IMR-90 (cell line): ENCODE measurements at regions not wholly inside any gene's neighbourhood (a gene's known extent, or its start where the extent isn't known, plus 50 kb on each side); places are given as distances from the start of the nearest gene placed in this dataset.

ENCODE experiments used
- CEBPB ChIP-seq: IDR thresholded peaks from 2 replicates; pipeline ENCODE4 v1.6.1; 2012; ENCODE audit warnings: low read depth, low read length, improper control_type of control experiment
- CHD1 ChIP-seq: IDR thresholded peaks from 2 replicates; pipeline ENCODE4 v1.6.1; 2012; ENCODE audit warnings: low read depth, low read length, improper control_type of control experiment
- FOS ChIP-seq: fragments of 150-350 bp; IDR thresholded peaks from 2 replicates; pipeline ENCODE4 v1.6.1; 2016; ENCODE audit warnings: low read depth, low read length
- MXI1 ChIP-seq: IDR thresholded peaks from 2 replicates; pipeline ENCODE4 v1.6.1; 2012; ENCODE audit warnings: low read depth, mild to moderate bottlenecking, low read length, moderate library complexity, borderline replicate concordance
- POLR2A ChIP-seq: IDR thresholded peaks from 2 replicates; pipeline ENCODE4 v1.6.1; 2012; ENCODE audit warnings: mild to moderate bottlenecking, low read depth, low read length
- RAD21 ChIP-seq: IDR thresholded peaks from 2 replicates; pipeline ENCODE4 v1.6.1; 2012; ENCODE audit warnings: low read length, improper control_type of control experiment
- RCOR1 ChIP-seq: IDR thresholded peaks from 2 replicates; pipeline ENCODE4 v1.6.1; 2012; ENCODE audit warnings: mild to moderate bottlenecking, low read length, improper control_type of control experiment; ENCODE audit not compliant: insufficient replicate concordance
- RFX5 ChIP-seq: IDR thresholded peaks from 2 replicates; pipeline ENCODE4 v1.8.0; 2012; ENCODE audit warnings: low read depth, mild to moderate bottlenecking, low read length, moderate library complexity
- SMC3 ChIP-seq: fragments of 150-350 bp; IDR thresholded peaks from 2 replicates; pipeline ENCODE4 v1.6.1; 2016; ENCODE audit warnings: low read depth, mild to moderate bottlenecking, antibody characterized with exemption, low read length, moderate library complexity
- TF ChIP-seq, protein P1 (sequence below): conservative IDR thresholded peaks from 2 replicates; pipeline ENCODE4 v1.5.1; 2012; ENCODE audit warnings: mild to moderate bottlenecking, low read depth, low read length, improper control_type of control experiment
- TF ChIP-seq, protein P2 (sequence below): fragments of 150-350 bp; IDR thresholded peaks from 2 replicates; pipeline ENCODE4 v1.6.1; 2017; ENCODE audit warnings: mild to moderate bottlenecking, antibody characterized with exemption, low read length, low read depth
- TF ChIP-seq, protein P3 (sequence below): fragments of 150-350 bp; IDR thresholded peaks from 2 replicates; pipeline ENCODE4 v1.6.1; 2016; ENCODE audit warnings: low read depth, mild to moderate bottlenecking, low read length, moderate library complexity, borderline replicate concordance

DNA sequence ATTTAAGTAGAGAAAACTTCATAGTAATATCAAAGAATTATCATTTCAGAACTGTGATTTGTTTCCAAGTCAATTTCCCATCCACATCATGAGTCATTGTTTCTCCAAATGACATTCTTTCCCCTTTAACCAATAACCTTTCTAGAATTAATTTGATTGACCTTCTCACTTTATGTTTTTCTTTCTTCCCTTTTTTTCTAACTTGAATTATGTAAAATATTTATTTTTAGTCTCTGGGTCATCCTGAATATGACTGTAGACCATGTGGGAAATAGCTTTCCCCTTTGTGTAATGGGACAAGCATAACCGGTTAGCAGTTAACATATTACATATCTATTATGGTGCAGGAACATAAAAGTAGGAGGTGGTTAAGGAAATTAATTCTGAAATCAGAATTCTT, 291.1 kb downstream of the GJA1 start:
- TF ChIP-seq, protein P1, sequence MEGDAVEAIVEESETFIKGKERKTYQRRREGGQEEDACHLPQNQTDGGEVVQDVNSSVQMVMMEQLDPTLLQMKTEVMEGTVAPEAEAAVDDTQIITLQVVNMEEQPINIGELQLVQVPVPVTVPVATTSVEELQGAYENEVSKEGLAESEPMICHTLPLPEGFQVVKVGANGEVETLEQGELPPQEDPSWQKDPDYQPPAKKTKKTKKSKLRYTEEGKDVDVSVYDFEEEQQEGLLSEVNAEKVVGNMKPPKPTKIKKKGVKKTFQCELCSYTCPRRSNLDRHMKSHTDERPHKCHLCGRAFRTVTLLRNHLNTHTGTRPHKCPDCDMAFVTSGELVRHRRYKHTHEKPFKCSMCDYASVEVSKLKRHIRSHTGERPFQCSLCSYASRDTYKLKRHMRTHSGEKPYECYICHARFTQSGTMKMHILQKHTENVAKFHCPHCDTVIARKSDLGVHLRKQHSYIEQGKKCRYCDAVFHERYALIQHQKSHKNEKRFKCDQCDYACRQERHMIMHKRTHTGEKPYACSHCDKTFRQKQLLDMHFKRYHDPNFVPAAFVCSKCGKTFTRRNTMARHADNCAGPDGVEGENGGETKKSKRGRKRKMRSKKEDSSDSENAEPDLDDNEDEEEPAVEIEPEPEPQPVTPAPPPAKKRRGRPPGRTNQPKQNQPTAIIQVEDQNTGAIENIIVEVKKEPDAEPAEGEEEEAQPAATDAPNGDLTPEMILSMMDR: no peak
- TF ChIP-seq, protein P2, sequence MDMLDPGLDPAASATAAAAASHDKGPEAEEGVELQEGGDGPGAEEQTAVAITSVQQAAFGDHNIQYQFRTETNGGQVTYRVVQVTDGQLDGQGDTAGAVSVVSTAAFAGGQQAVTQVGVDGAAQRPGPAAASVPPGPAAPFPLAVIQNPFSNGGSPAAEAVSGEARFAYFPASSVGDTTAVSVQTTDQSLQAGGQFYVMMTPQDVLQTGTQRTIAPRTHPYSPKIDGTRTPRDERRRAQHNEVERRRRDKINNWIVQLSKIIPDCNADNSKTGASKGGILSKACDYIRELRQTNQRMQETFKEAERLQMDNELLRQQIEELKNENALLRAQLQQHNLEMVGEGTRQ: no peak
- no peak for TF ChIP-seq MXI1
- TF ChIP-seq POLR2A: no peak
- TF ChIP-seq RAD21: no peak
- no peak for TF ChIP-seq SMC3
- TF ChIP-seq, protein P3, sequence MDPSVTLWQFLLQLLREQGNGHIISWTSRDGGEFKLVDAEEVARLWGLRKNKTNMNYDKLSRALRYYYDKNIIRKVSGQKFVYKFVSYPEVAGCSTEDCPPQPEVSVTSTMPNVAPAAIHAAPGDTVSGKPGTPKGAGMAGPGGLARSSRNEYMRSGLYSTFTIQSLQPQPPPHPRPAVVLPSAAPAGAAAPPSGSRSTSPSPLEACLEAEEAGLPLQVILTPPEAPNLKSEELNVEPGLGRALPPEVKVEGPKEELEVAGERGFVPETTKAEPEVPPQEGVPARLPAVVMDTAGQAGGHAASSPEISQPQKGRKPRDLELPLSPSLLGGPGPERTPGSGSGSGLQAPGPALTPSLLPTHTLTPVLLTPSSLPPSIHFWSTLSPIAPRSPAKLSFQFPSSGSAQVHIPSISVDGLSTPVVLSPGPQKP: no peak
- no peak for TF ChIP-seq CEBPB
- TF ChIP-seq RFX5: no peak
- no peak for TF ChIP-seq RCOR1
- TF ChIP-seq CHD1: no peak
- no peak for TF ChIP-seq FOS
